Central memory CD8-positive, alpha-beta T cell (primary cell): ENCODE measurements at regions not wholly inside any gene's neighbourhood (a gene's known extent, or its start where the extent isn't known, plus 50 kb on each side); places are given as distances from the start of the nearest gene placed in this dataset.

Source experiments
- ATAC-seq: fragments of 150-1000 bp; cut with Tn5 transposase; replicated peaks from 2 replicates; pipeline ENCODE4 v1.10.0; 2022; ENCODE audit warnings: mild to moderate bottlenecking, moderate FRiP score, moderate number of reproducible peaks; ENCODE audit not compliant: poor library complexity, severe bottlenecking; ENCODE audit errors: extremely low read depth
- DNase-seq, 2 donors: peaks; one replicate each; pipeline ENCODE4 v3.0.0; 2021; ENCODE audit warnings: low spot score in 2 of 2
- H3K27ac Mint-ChIP-seq: one replicate; pipeline ENCODE4 v1.8.0; 2022; ENCODE audit warnings: low read depth, mild to moderate bottlenecking, moderate library complexity, mixed read lengths
- H3K27me3 Mint-ChIP-seq: one replicate; pipeline ENCODE4 v1.8.0; 2022; ENCODE audit warnings: mixed read lengths
- H3K36me3 Mint-ChIP-seq: one replicate; pipeline ENCODE4 v1.8.0; 2022; ENCODE audit warnings: mild to moderate bottlenecking, moderate library complexity, mixed read lengths; ENCODE audit not compliant: insufficient read depth
- H3K4me1 Mint-ChIP-seq: one replicate; pipeline ENCODE4 v1.8.0; 2022; ENCODE audit warnings: mixed read lengths
- H3K4me3 Mint-ChIP-seq: one replicate; pipeline ENCODE4 v1.8.0; 2022; ENCODE audit warnings: mild to moderate bottlenecking, moderate library complexity, mixed read lengths
- H3K9me3 Mint-ChIP-seq: one replicate; pipeline ENCODE4 v1.8.0; 2022; ENCODE audit warnings: mixed read lengths

- H3K4me3 Mint-ChIP-seq, result no peak overlapping the region
- peaks cover 2% of the 10 kb centered on the region for H3K36me3 Mint-ChIP-seq
- DNase-seq (no peak), ATAC-seq (no peak)
- no peaks in the 10 kb centered on the region for H3K4me1 Mint-ChIP-seq
- H3K9me3 Mint-ChIP-seq, result no peaks in the 10 kb centered on the region
- no peak overlapping the region for H3K27ac Mint-ChIP-seq
- peaks cover 19% of the 10 kb centered on the region for H3K27me3 Mint-ChIP-seq
Observed at GRCh38 chr10:111516144-111516543, 439.3 kb downstream of the ADRA2A start.

DNA sequence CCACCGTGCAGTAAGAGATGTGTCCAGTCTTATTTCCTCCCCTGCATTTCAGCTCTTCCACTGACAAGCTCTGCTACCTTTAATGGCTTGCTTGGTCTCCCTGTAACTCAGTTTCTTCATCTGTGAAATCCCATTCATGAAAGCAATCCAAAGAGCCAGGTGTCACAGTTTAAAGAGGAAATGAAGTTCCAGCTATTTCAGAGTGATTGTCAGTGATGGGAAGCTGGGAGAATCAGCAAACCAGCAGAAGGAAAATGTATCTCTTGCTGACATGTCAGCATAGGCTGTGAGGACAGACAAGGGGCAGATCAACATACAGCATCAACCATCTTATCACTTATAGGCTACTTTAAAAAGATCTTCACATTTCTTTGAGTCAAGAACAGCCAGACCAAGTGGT, 445.3 kb downstream of the ADRA2A start:
- H3K9me3 Mint-ChIP-seq, result no peaks in the 10 kb centered on the region
- H3K4me1 Mint-ChIP-seq, result no peaks in the 10 kb centered on the region
- no peak for DNase-seq
- H3K4me3 Mint-ChIP-seq, result no peak overlapping the region
- ATAC-seq, result no peak
- H3K36me3 Mint-ChIP-seq, result peaks cover 2% of the 10 kb centered on the region
- H3K27me3 Mint-ChIP-seq, result peaks cover 10% of the 10 kb centered on the region
- H3K27ac Mint-ChIP-seq, result no peak overlapping the region

DNA sequence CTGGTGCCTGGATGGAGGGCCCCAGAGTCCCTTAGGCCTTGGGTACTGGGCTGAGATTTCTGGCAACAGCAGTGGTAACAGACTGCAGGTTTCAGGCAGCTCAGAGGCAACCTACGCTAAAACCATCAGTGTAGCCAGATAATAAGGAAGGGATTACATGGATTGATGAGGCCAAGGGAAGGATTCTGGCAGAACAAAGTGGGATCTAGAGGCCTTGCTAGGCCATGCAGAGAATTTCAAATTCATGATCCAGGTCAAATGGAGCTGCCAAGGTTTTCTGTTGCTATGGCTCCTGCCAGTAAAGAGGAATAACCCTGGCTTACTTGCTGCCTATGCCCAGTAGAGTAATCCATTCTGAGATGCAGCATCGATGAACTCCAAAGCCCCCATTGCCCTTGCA, 445.7 kb downstream of the ADRA2A start:
- no peak overlapping the region for H3K4me3 Mint-ChIP-seq
- no peak overlapping the region for H3K27ac Mint-ChIP-seq
- H3K4me1 Mint-ChIP-seq, result no peaks in the 10 kb centered on the region
- no peak for DNase-seq
- peaks cover 2% of the 10 kb centered on the region for H3K36me3 Mint-ChIP-seq
- H3K27me3 Mint-ChIP-seq, result peaks cover 10% of the 10 kb centered on the region
- no peaks in the 10 kb centered on the region for H3K9me3 Mint-ChIP-seq
- ATAC-seq, result no peak

GRCh38 chr10:111523016-111523415, 446.2 kb downstream of the ADRA2A start:
- Mint-ChIP-seq H3K4me3 (no peak overlapping the region), H3K36me3 (peaks cover 2% of the 10 kb centered on the region), H3K4me1 (no peaks in the 10 kb centered on the region), H3K9me3 (no peaks in the 10 kb centered on the region), H3K27ac (no peak overlapping the region), H3K27me3 (peaks cover 10% of the 10 kb centered on the region)
- DNase-seq (no peak), ATAC-seq (no peak)

DNA sequence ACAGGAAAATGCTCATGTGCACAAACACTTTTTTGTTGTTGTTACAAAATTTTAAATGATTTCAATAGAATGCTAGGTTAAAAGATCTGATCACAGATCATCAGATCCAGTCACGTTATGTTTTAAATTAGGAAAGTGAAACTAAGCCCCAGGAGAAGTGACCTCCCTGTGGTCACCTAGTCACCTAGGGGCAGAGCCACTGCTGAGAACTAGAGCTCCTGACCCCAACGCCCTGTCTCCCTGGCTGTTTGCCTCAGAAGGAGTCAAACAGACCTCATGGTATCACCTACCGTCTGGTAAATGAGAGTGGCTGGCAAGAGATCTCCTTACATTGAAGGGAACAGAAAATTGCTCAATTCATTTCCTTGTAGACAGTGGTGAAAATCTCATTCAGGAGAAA, 447.3 kb downstream of the ADRA2A start:
- H3K4me3 Mint-ChIP-seq, result no peak overlapping the region
- no peaks in the 10 kb centered on the region for H3K9me3 Mint-ChIP-seq
- DNase-seq (no peak), ATAC-seq (no peak)
- no peaks in the 10 kb centered on the region for H3K4me1 Mint-ChIP-seq
- peaks cover 2% of the 10 kb centered on the region for H3K36me3 Mint-ChIP-seq
- H3K27me3 Mint-ChIP-seq, result no peaks in the 10 kb centered on the region
- H3K27ac Mint-ChIP-seq, result no peak overlapping the region

- ATAC-seq (no peak), DNase-seq (no peak)
- Mint-ChIP-seq H3K9me3 (no peaks in the 10 kb centered on the region), H3K4me3 (no peak overlapping the region), H3K27ac (no peak overlapping the region), H3K4me1 (no peaks in the 10 kb centered on the region), H3K36me3 (no peaks in the 10 kb centered on the region), H3K27me3 (no peaks in the 10 kb centered on the region)
Observed at GRCh38 chr10:111525696-111526095, 448.9 kb downstream of the ADRA2A start.

GRCh38 chr10:111531690-111532089, 454.9 kb downstream of the ADRA2A start:
- Mint-ChIP-seq H3K36me3 (no peaks in the 10 kb centered on the region), H3K9me3 (no peaks in the 10 kb centered on the region), H3K4me3 (no peak overlapping the region), H3K4me1 (no peaks in the 10 kb centered on the region), H3K27me3 (peaks cover 11% of the 10 kb centered on the region), H3K27ac (no peak overlapping the region)
- no peak for ATAC-seq
- no peak for DNase-seq

GRCh38 chr10:111532139-111532538, 455.3 kb downstream of the ADRA2A start:
- Mint-ChIP-seq H3K9me3 (no peaks in the 10 kb centered on the region), H3K4me1 (no peaks in the 10 kb centered on the region), H3K27me3 (peaks cover 11% of the 10 kb centered on the region), H3K27ac (no peak overlapping the region), H3K4me3 (no peak overlapping the region), H3K36me3 (no peaks in the 10 kb centered on the region)
- no peak for ATAC-seq
- no peak for DNase-seq

DNA sequence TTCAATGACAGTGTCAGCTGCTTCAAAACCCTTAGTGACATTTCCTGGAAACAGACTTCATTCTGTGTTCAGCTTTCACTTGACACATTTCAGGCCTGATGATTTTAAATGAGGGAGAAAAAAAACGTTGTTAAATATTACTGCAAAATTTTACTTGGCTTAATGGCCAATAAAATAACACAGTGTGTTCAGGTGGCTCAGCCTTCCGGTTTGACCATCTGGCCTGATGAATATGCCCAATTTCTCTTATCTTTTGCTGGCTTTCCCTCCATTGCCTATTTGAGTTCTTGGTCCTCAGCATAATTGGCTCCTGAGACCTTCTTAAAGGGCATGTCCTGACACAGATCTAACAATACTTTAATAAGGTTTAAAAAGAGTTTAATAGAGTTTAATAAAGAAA, 462.4 kb downstream of the ADRA2A start:
- Mint-ChIP-seq H3K9me3 (no peaks in the 10 kb centered on the region), H3K27me3 (peaks cover 24% of the 10 kb centered on the region)

GRCh38 chr10:111543854-111544253, 467.0 kb downstream of the ADRA2A start:
- H3K27ac Mint-ChIP-seq, result no peak overlapping the region
- H3K4me3 Mint-ChIP-seq, result no peak overlapping the region
- peaks cover 14% of the 10 kb centered on the region for H3K27me3 Mint-ChIP-seq
- no peak for ATAC-seq
- no peaks in the 10 kb centered on the region for H3K9me3 Mint-ChIP-seq
- no peaks in the 10 kb centered on the region for H3K4me1 Mint-ChIP-seq
- DNase-seq, result no peak
- H3K36me3 Mint-ChIP-seq, result peaks cover 5% of the 10 kb centered on the region

More for the DNA sequence above, 462.4 kb downstream of the ADRA2A start:
- DNase-seq (no peak), ATAC-seq (no peak)
- peaks cover 5% of the 10 kb centered on the region for H3K36me3 Mint-ChIP-seq
- H3K4me3 Mint-ChIP-seq, result no peak overlapping the region
- no peaks in the 10 kb centered on the region for H3K4me1 Mint-ChIP-seq
- H3K27ac Mint-ChIP-seq, result no peak overlapping the region

- H3K4me3 Mint-ChIP-seq, result no peak overlapping the region
- DNase-seq, result no peak
- H3K27me3 Mint-ChIP-seq, result peaks cover under 1% of the 10 kb centered on the region
- no peaks in the 10 kb centered on the region for H3K9me3 Mint-ChIP-seq
- H3K27ac Mint-ChIP-seq, result no peak overlapping the region
- H3K36me3 Mint-ChIP-seq, result peaks cover 2% of the 10 kb centered on the region
- H3K4me1 Mint-ChIP-seq, result no peaks in the 10 kb centered on the region
- no peak for ATAC-seq
Observed at GRCh38 chr10:111545861-111546605, 469.2 kb downstream of the ADRA2A start.

DNA sequence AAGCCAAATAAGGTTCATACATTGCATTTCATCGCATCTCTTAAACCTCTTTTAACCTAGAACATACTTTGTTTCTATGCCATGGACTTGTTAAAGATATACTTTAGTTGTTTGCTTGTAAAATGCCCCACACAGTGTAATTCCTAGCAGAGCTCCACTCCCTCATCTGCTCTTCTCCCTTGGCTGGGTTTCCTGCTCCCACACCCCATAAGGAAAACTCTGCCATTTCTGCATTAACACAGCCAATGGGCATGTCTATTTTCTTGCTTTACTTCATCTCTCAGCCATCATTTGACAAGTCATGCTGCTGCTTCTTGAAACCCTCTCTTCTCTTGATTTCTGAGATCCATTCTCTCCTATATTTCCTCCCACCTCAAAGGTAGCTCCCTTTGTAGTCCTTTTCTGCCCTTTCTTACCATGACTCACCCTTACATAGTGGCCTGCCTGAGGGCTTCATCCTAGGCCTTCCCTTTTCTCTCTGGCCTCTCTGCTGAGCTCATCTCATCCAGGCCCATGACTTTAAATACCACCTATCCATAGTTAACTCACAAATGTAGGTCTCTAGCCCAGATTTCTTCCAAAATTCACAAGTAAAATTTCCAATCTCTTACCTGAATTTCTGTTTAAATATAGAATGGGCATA, 471.4 kb downstream of the ADRA2A start:
- no peak for DNase-seq
- no peak overlapping the region for H3K27ac Mint-ChIP-seq

GRCh38 chr10:111551001-111551400, 474.2 kb downstream of the ADRA2A start:
- Mint-ChIP-seq H3K36me3 (no peaks in the 10 kb centered on the region), H3K4me3 (no peak overlapping the region), H3K4me1 (no peaks in the 10 kb centered on the region), H3K27me3 (no peaks in the 10 kb centered on the region), H3K9me3 (no peaks in the 10 kb centered on the region), H3K27ac (no peak overlapping the region)
- ATAC-seq, result no peak
- DNase-seq, result no peak

More for the DNA sequence above, 471.4 kb downstream of the ADRA2A start:
- Mint-ChIP-seq H3K4me1 (no peaks in the 10 kb centered on the region), H3K36me3 (no peaks in the 10 kb centered on the region), H3K27me3 (no peaks in the 10 kb centered on the region), H3K4me3 (no peak overlapping the region), H3K9me3 (no peaks in the 10 kb centered on the region)
- no peak for ATAC-seq
